ENCODE measurements at regions not wholly inside any gene's neighbourhood (a gene's known extent, or its start where the extent isn't known, plus 50 kb on each side); places are given as distances from the start of the nearest gene placed in this dataset.

GRCh38 chr15:97717806-97718205 is 242.7 kb upstream of the ARRDC4 start:
- H3K4me3 ChIP-seq (ENCODE audit: severe bottlenecking), result no peak overlapping the region
- H3K36me3 ChIP-seq (ENCODE audit: low read depth), result no peaks in the 10 kb centered on the region
- H3K9me3 ChIP-seq (ENCODE audit: severe bottlenecking), result no peaks in the 10 kb centered on the region
- H3K27me3 ChIP-seq (ENCODE audit: insufficient read depth, poor library complexity, severe bottlenecking), result no peaks in the 10 kb centered on the region
- TF ChIP-seq CTCF (IDR thresholded peaks at IDR 0.05; ENCODE audit: poor library complexity, severe bottlenecking), result no peak
- ATAC-seq (ENCODE audit: low read depth) (no peak), DNase-seq (ENCODE audit: low spot score) (no peak)
- H3K27ac ChIP-seq (ENCODE audit: poor library complexity, severe bottlenecking), result no peak overlapping the region
- no peaks in the 10 kb centered on the region for H3K4me1 ChIP-seq (ENCODE audit: insufficient read depth, poor library complexity, severe bottlenecking)

GRCh38 chr15:97718509-97718908 is 242.0 kb upstream of the ARRDC4 start:
- H3K27ac ChIP-seq (ENCODE audit: poor library complexity, severe bottlenecking), result no peak overlapping the region
- no peak for TF ChIP-seq CTCF (IDR thresholded peaks at IDR 0.05; ENCODE audit: poor library complexity, severe bottlenecking)
- H3K36me3 ChIP-seq (ENCODE audit: low read depth), result no peaks in the 10 kb centered on the region
- DNase-seq (ENCODE audit: low spot score), result no peak
- ATAC-seq (ENCODE audit: low read depth), result no peak
- H3K27me3 ChIP-seq (ENCODE audit: insufficient read depth, poor library complexity, severe bottlenecking), result no peaks in the 10 kb centered on the region
- H3K4me1 ChIP-seq (ENCODE audit: insufficient read depth, poor library complexity, severe bottlenecking), result no peaks in the 10 kb centered on the region
- no peaks in the 10 kb centered on the region for H3K9me3 ChIP-seq (ENCODE audit: severe bottlenecking)
- no peak overlapping the region for H3K4me3 ChIP-seq (ENCODE audit: severe bottlenecking)

GRCh38 chr15:97728791-97729190 is 231.7 kb upstream of the ARRDC4 start:
- ATAC-seq (ENCODE audit: low read depth) (no peak; the same call in 2 of the 3 replicates), DNase-seq (ENCODE audit: low spot score) (no peak)
- TF ChIP-seq CTCF (IDR thresholded peaks at IDR 0.05; ENCODE audit: poor library complexity, severe bottlenecking), result no peak
- Histone ChIP-seq H3K36me3 (ENCODE audit: low read depth) (no peaks in the 10 kb centered on the region), H3K9me3 (ENCODE audit: severe bottlenecking) (no peaks in the 10 kb centered on the region), H3K27ac (ENCODE audit: poor library complexity, severe bottlenecking) (no peak overlapping the region), H3K4me3 (ENCODE audit: severe bottlenecking) (no peak overlapping the region), H3K27me3 (ENCODE audit: insufficient read depth, poor library complexity, severe bottlenecking) (peaks cover 6% of the 10 kb centered on the region), H3K4me1 (ENCODE audit: insufficient read depth, poor library complexity, severe bottlenecking) (no peaks in the 10 kb centered on the region)

GRCh38 chr15:97729270-97729669 is 231.2 kb upstream of the ARRDC4 start:
- no peak overlapping the region for H3K4me3 ChIP-seq (ENCODE audit: severe bottlenecking)
- H3K27me3 ChIP-seq (ENCODE audit: insufficient read depth, poor library complexity, severe bottlenecking), result peaks cover 11% of the 10 kb centered on the region
- no peaks in the 10 kb centered on the region for H3K9me3 ChIP-seq (ENCODE audit: severe bottlenecking)
- DNase-seq (ENCODE audit: low spot score), result no peak
- H3K4me1 ChIP-seq (ENCODE audit: insufficient read depth, poor library complexity, severe bottlenecking), result no peaks in the 10 kb centered on the region
- no peak for ATAC-seq (ENCODE audit: low read depth)
- no peak overlapping the region for H3K27ac ChIP-seq (ENCODE audit: poor library complexity, severe bottlenecking)
- TF ChIP-seq CTCF (IDR thresholded peaks at IDR 0.05; ENCODE audit: poor library complexity, severe bottlenecking), result no peak
- no peaks in the 10 kb centered on the region for H3K36me3 ChIP-seq (ENCODE audit: low read depth)

- TF ChIP-seq CTCF (IDR thresholded peaks at IDR 0.05; ENCODE audit: poor library complexity, severe bottlenecking), result no peak
- DNase-seq (ENCODE audit: low spot score) (no peak), ATAC-seq (ENCODE audit: low read depth) (no peak)
- no peak overlapping the region for H3K27ac ChIP-seq (ENCODE audit: poor library complexity, severe bottlenecking)
- peaks cover 18% of the 10 kb centered on the region for H3K27me3 ChIP-seq (ENCODE audit: insufficient read depth, poor library complexity, severe bottlenecking)
- no peak overlapping the region for H3K4me3 ChIP-seq (ENCODE audit: severe bottlenecking)
- no peaks in the 10 kb centered on the region for H3K9me3 ChIP-seq (ENCODE audit: severe bottlenecking)
- no peaks in the 10 kb centered on the region for H3K4me1 ChIP-seq (ENCODE audit: insufficient read depth, poor library complexity, severe bottlenecking)
- no peaks in the 10 kb centered on the region for H3K36me3 ChIP-seq (ENCODE audit: low read depth)
These were observed 230.2 kb upstream of the ARRDC4 start for GRCh38 chr15:97730315-97730714.
